Globus pallidus (tissue), 1 donor: ENCODE measurements at regions not wholly inside any gene's neighbourhood (a gene's known extent, or its start where the extent isn't known, plus 50 kb on each side); places are given as distances from the start of the nearest gene placed in this dataset.
"Not testable (repeated sequence)": the region's sequence is repeated elsewhere in the genome, so short reads cannot be mapped to it uniquely, and the experiment has no call there.

Source experiments
- DNase-seq: peaks from one replicate; pipeline ENCODE4 v3.0.0-alpha.2; 2015; ENCODE audit warnings: low spot score

GRCh38 chr14:30072454-30072853 is 144.8 kb upstream of the PRKD1 start:
- DNase-seq = not testable (repeated sequence)

GRCh38 chr14:30077946-30078345 is 150.3 kb upstream of the PRKD1 start:
- no peak for DNase-seq

GRCh38 chr14:30078811-30079402 is 151.3 kb upstream of the PRKD1 start:
- no peak for DNase-seq

- no peak for DNase-seq
Observed at GRCh38 chr14:30082486-30082885, 154.8 kb upstream of the PRKD1 start.

- no peak for DNase-seq
Observed at GRCh38 chr14:30084811-30085210, 157.2 kb upstream of the PRKD1 start.

GRCh38 chr14:30085943-30086342 is 158.3 kb upstream of the PRKD1 start:
- no peak for DNase-seq

- DNase-seq = no peak
Observed at GRCh38 chr14:30088620-30089019, 161.0 kb upstream of the PRKD1 start.

- no peak for DNase-seq
Observed at GRCh38 chr14:30108975-30109700, 181.5 kb upstream of the PRKD1 start.

GRCh38 chr14:30114051-30114450 is 186.4 kb upstream of the PRKD1 start:
- DNase-seq = no peak

- DNase-seq = no peak
Observed at GRCh38 chr14:30115756-30116155, 188.1 kb upstream of the PRKD1 start.

- DNase-seq = no peak
Observed at GRCh38 chr14:30118992-30119640, 191.5 kb upstream of the PRKD1 start.

GRCh38 chr14:30125322-30125979 is 197.8 kb upstream of the PRKD1 start:
- DNase-seq = no peak

GRCh38 chr14:30129807-30130206 is 202.2 kb upstream of the PRKD1 start:
- DNase-seq = no peak

- no peak for DNase-seq
Observed at GRCh38 chr14:30131581-30132097, 204.0 kb upstream of the PRKD1 start.

GRCh38 chr14:30132196-30132595 is 204.5 kb upstream of the PRKD1 start:
- DNase-seq = no peak

- no peak for DNase-seq
Observed at GRCh38 chr14:30134936-30135335, 207.3 kb upstream of the PRKD1 start.

- DNase-seq = no peak
Observed at GRCh38 chr14:30138567-30138966, 210.9 kb upstream of the PRKD1 start.

GRCh38 chr14:30142216-30142615 is 214.6 kb upstream of the PRKD1 start:
- DNase-seq = no peak

GRCh38 chr14:30143627-30144026 is 216.0 kb upstream of the PRKD1 start:
- no peak for DNase-seq

- no peak for DNase-seq
Observed at GRCh38 chr14:30153717-30154116, 226.1 kb upstream of the PRKD1 start.

- DNase-seq = no peak
Observed at GRCh38 chr14:30156571-30156970, 228.9 kb upstream of the PRKD1 start.

- no peak for DNase-seq
Observed at GRCh38 chr14:30158299-30158698, 230.7 kb upstream of the PRKD1 start.

- DNase-seq = no peak
Observed at GRCh38 chr14:30159374-30159773, 231.7 kb upstream of the PRKD1 start.
